ENCODE measurements at regions not wholly inside any gene's neighbourhood (a gene's known extent, or its start where the extent isn't known, plus 50 kb on each side); places are given as distances from the start of the nearest gene placed in this dataset.

GRCh38 chr13:109274188-109274821 is 512.1 kb downstream of the IRS2 start:
- CTCF ChIA-PET, result interaction anchor here (0.7 to 1.2 kb wide), 2 partner anchors 10 to 128 kb away, joined by 3 read pairs; no protein-coding TSS in a partner anchor
- dilution Hi-C loops (cut with HindIII; ENCODE audit: low sequenced_read_pairs, unreplicated experiment), result no loop called here
- peak overlapping the region; percentile 36 for H3K27ac ChIP-seq (ENCODE audit: insufficient read depth, low read length)

More at GRCh38 chr13:109274188-109274821, 512.1 kb downstream of the IRS2 start:
- Histone ChIP-seq H4K20me1 (ENCODE audit: insufficient read depth, low read length) (no peaks in the 10 kb centered on the region), H3K4me1 (ENCODE audit: control insufficient read depth, insufficient read depth, low read length) (peaks cover 10% of the 10 kb centered on the region; the same call in 1 of the 2 replicates), H2BK15ac (ENCODE audit: low read depth, low read length) (peak overlapping the region; percentile 77; the same call in 2 of the 3 replicates), H3K36me3 (ENCODE audit: control insufficient read depth, insufficient read depth, low read length) (no peaks in the 10 kb centered on the region), H2BK20ac (ENCODE audit: low read depth, low read length) (peak overlapping the region; percentile 90), H3K79me1 (ENCODE audit: low read depth in 1 of 2, low read length in 2 of 2) (no peaks in the 10 kb centered on the region), H4K91ac (ENCODE audit: insufficient read depth, low read depth, low read length) (peak overlapping the region; percentile 92), H3K27me3 (ENCODE audit: control insufficient read depth, insufficient read depth, low read length) (no peaks in the 10 kb centered on the region), H2AFZ (replicated peaks; ENCODE audit: low read length, poor library complexity) (peak overlapping the region; percentile 81), H2BK5ac (ENCODE audit: low read depth, low read length, poor library complexity, severe bottlenecking) (peak overlapping the region; percentile 75), H3K4ac (ENCODE audit: low read depth, low read length) (peak overlapping the region; percentile 96), H3K9ac (ENCODE audit: low read depth, low read length) (no peak overlapping the region), H3K14ac (replicated peaks; ENCODE audit: low read depth, low read length) (peak overlapping the region; percentile 88), H2AK9ac (replicated peaks; ENCODE audit: low read depth, low read length, poor library complexity) (peak overlapping the region; percentile 11), H3K4me2 (ENCODE audit: low read depth, low read length) (peak overlapping the region; percentile 61; the same call in 1 of the 2 replicates), H3K18ac (ENCODE audit: low read depth, low read length) (peak overlapping the region; percentile 74), H3K23ac (ENCODE audit: low read depth, low read length) (peak overlapping the region; percentile 95), H2AK5ac (ENCODE audit: low read depth, low read length) (peak overlapping the region; percentile 89; the same call in 1 of the 2 replicates), H4K5ac (ENCODE audit: low read depth, low read length) (peak overlapping the region; percentile 2; the same call in 1 of the 2 replicates), H3K4me3 (ENCODE audit: insufficient read depth, low read depth, low read length) (no peak overlapping the region), H3K56ac (ENCODE audit: extremely low read depth, insufficient read depth, low read length) (peak overlapping the region; percentile 69), H3K9me3 (ENCODE audit: control insufficient read depth, insufficient read depth, low read length) (no peaks in the 10 kb centered on the region), H2BK120ac (ENCODE audit: low read depth, low read length) (peak overlapping the region; percentile 96), H4K8ac (ENCODE audit: low read depth in 2 of 2, low read length in 2 of 2) (peak overlapping the region; percentile 46 to 80), H3K9me1 (ENCODE audit: insufficient read depth, low read length) (peaks cover 16% of the 10 kb centered on the region)
- no TSS peak for BruUV-seq (replicated peaks)
- DNase-seq (peak; percentile 72), ATAC-seq (ENCODE audit: low read depth) (peak; percentile 86)
- TF ChIP-seq CEBPB (IDR thresholded peaks at IDR 0.05; ENCODE audit: low read depth, low read length) (no peak), CHD1 (IDR thresholded peaks at IDR 0.05; ENCODE audit: low read depth, low read length) (no peak)
- TF ChIP-seq, protein P1, sequence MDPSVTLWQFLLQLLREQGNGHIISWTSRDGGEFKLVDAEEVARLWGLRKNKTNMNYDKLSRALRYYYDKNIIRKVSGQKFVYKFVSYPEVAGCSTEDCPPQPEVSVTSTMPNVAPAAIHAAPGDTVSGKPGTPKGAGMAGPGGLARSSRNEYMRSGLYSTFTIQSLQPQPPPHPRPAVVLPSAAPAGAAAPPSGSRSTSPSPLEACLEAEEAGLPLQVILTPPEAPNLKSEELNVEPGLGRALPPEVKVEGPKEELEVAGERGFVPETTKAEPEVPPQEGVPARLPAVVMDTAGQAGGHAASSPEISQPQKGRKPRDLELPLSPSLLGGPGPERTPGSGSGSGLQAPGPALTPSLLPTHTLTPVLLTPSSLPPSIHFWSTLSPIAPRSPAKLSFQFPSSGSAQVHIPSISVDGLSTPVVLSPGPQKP (IDR thresholded peaks at IDR 0.05; ENCODE audit: borderline replicate concordance, low read depth, low read length), result no peak
- in situ Hi-C loops (cut with MboI; ENCODE audit: low sequenced_read_pairs), result no loop called here
- intact Hi-C loops (cut with micrococcal nuclease), result loop anchor here (5.0 kb wide), 1 partner anchor 127 kb away; no protein-coding TSS in a partner anchor
- POLR2A ChIA-PET (ENCODE audit: unreplicated experiment), result interaction anchor here (0.8 kb wide), 1 partner anchor 81 kb away, joined by 3 read pairs; no protein-coding TSS in a partner anchor
- no CpG with 5 or more reads among the region's 5 CpGs for WGBS, 2 experiments (ENCODE audit: extremely low coverage in 2 of 2, insufficient read length in 1 of 2)

All from IMR-90 (cell line).